ENCODE measurements at regions not wholly inside any gene's neighbourhood (a gene's known extent, or its start where the extent isn't known, plus 50 kb on each side); places are given as distances from the start of the nearest gene placed in this dataset.

GRCh38 chr5:74337984-74338310 lies 302.6 kb downstream of the ENC1 start:
- Histone ChIP-seq H3K9me3 (no peaks in the 10 kb centered on the region), H3K36me3 (ENCODE audit: control insufficient read depth, insufficient read depth, low read length) (no peaks in the 10 kb centered on the region), H3K4me3 (ENCODE audit: low read depth, low read length) (no peak overlapping the region), H3K27me3 (replicated peaks; ENCODE audit: control insufficient read depth, insufficient read depth, low read length) (no peaks in the 10 kb centered on the region), H3K4me1 (peaks cover 28% of the 10 kb centered on the region)
- no TSS peak for BruUV-seq (replicated peaks)
- TF ChIP-seq CTCF (IDR thresholded peaks at IDR 0.05; ENCODE audit: insufficient read depth in 1 of 2, low read depth in 1 of 2, low read length in 1 of 2, severe bottlenecking in 1 of 2, unreplicated experiment in 1 of 2): no peak
- Mint-ChIP-seq H3K9me3 (ENCODE audit: unreplicated experiment) (no peaks in the 10 kb centered on the region), H3K4me3 (ENCODE audit: unreplicated experiment) (no peak overlapping the region), H3K27me3 (ENCODE audit: insufficient read depth, unreplicated experiment) (no peaks in the 10 kb centered on the region), H3K36me3 (ENCODE audit: insufficient read depth, unreplicated experiment) (no peaks in the 10 kb centered on the region), H3K27ac (ENCODE audit: unreplicated experiment) (no peak overlapping the region), H3K4me1 (ENCODE audit: low read depth, unreplicated experiment) (peaks cover 39% of the 10 kb centered on the region)
- intact Hi-C loops (cut with micrococcal nuclease; ENCODE audit: unreplicated experiment): no loop called here
- POLR2A ChIA-PET: interaction anchor here (0.5 kb wide), 1 partner anchor 304 kb away, joined by 3 read pairs; no protein-coding TSS in a partner anchor
- CTCF ChIA-PET: interaction anchor here (0.7 kb wide), 1 partner anchor 52 kb away, joined by 3 read pairs; no protein-coding TSS in a partner anchor
- no peak for DNase-seq

- H3K4me1 ChIP-seq: peaks cover 23% of the 10 kb centered on the region
- no peak for DNase-seq
- H3K27me3 ChIP-seq (replicated peaks; ENCODE audit: control insufficient read depth, insufficient read depth, low read length): no peaks in the 10 kb centered on the region
- Mint-ChIP-seq H3K27ac (ENCODE audit: unreplicated experiment) (no peak overlapping the region), H3K4me3 (ENCODE audit: unreplicated experiment) (no peak overlapping the region), H3K4me1 (ENCODE audit: low read depth, unreplicated experiment) (peaks cover 34% of the 10 kb centered on the region), H3K36me3 (ENCODE audit: insufficient read depth, unreplicated experiment) (no peaks in the 10 kb centered on the region), H3K9me3 (ENCODE audit: unreplicated experiment) (no peaks in the 10 kb centered on the region), H3K27me3 (ENCODE audit: insufficient read depth, unreplicated experiment) (no peaks in the 10 kb centered on the region)
- H3K36me3 ChIP-seq (ENCODE audit: control insufficient read depth, insufficient read depth, low read length): no peaks in the 10 kb centered on the region
- no peaks in the 10 kb centered on the region for H3K9me3 ChIP-seq
- ChIA-PET POLR2A (interaction anchor here (0.5 kb wide), 1 partner anchor 304 kb away, joined by 3 read pairs; no protein-coding TSS in a partner anchor), CTCF (interaction anchor here (0.7 kb wide), 1 partner anchor 53 kb away, joined by 3 read pairs; no protein-coding TSS in a partner anchor)
- TF ChIP-seq CTCF (IDR thresholded peaks at IDR 0.05; ENCODE audit: insufficient read depth in 1 of 2, low read depth in 1 of 2, low read length in 1 of 2, severe bottlenecking in 1 of 2, unreplicated experiment in 1 of 2): no peak
- no TSS peak for BruUV-seq (replicated peaks)
- H3K4me3 ChIP-seq (ENCODE audit: low read depth, low read length): no peak overlapping the region
- intact Hi-C loops (cut with micrococcal nuclease; ENCODE audit: unreplicated experiment): no loop called here
These were observed 303.1 kb downstream of the ENC1 start for GRCh38 chr5:74337254-74337983.

- CTCF ChIA-PET: no interaction called here
- peak; percentile 25 to 37 for TF ChIP-seq CTCF (IDR thresholded peaks at IDR 0.05; ENCODE audit: insufficient read depth in 1 of 2, low read depth in 1 of 2, low read length in 1 of 2, severe bottlenecking in 1 of 2, unreplicated experiment in 1 of 2)
- POLR2A ChIA-PET: no interaction called here
- Histone ChIP-seq H3K9me3 (no peaks in the 10 kb centered on the region), H3K36me3 (ENCODE audit: control insufficient read depth, insufficient read depth, low read length) (no peaks in the 10 kb centered on the region), H3K4me3 (ENCODE audit: low read depth, low read length) (no peak overlapping the region), H3K27me3 (replicated peaks; ENCODE audit: control insufficient read depth, insufficient read depth, low read length) (no peaks in the 10 kb centered on the region), H3K4me1 (peaks cover 19% of the 10 kb centered on the region)
- Mint-ChIP-seq H3K36me3 (ENCODE audit: insufficient read depth, unreplicated experiment) (no peaks in the 10 kb centered on the region), H3K27me3 (ENCODE audit: insufficient read depth, unreplicated experiment) (no peaks in the 10 kb centered on the region), H3K9me3 (ENCODE audit: unreplicated experiment) (no peaks in the 10 kb centered on the region), H3K4me3 (ENCODE audit: unreplicated experiment) (no peak overlapping the region), H3K27ac (ENCODE audit: unreplicated experiment) (no peak overlapping the region), H3K4me1 (ENCODE audit: low read depth, unreplicated experiment) (peaks cover 30% of the 10 kb centered on the region)
- no TSS peak for BruUV-seq (replicated peaks)
- DNase-seq: peak in 1 of 2 experiments; percentile 32
- intact Hi-C loops (cut with micrococcal nuclease; ENCODE audit: unreplicated experiment): no loop called here
These were observed 304.2 kb downstream of the ENC1 start for GRCh38 chr5:74336297-74336696.
